ENCODE measurements at regions not wholly inside any gene's neighbourhood (a gene's known extent, or its start where the extent isn't known, plus 50 kb on each side); places are given as distances from the start of the nearest gene placed in this dataset.

GRCh38 chr17:17412326-17412725 lies 64.5 kb upstream of the MED9 start:
- no peak for DNase-seq (ENCODE audit: low spot score)
- H3K27me3 ChIP-seq (ENCODE audit: control insufficient read depth in 4 of 4, insufficient read depth in 4 of 4, low read length in 3 of 4) = no peaks in the 10 kb centered on the region
- no peaks in the 10 kb centered on the region for H3K9me3 ChIP-seq (ENCODE audit: control insufficient read depth in 4 of 4, low read length in 3 of 4)
- WGBS = 76% methylated on average over 4 of the region's 4 CpGs
- TF ChIP-seq CTCF (IDR thresholded peaks at IDR 0.05; ENCODE audit: low read depth, low read length, missing input control) (no peak), HNF4G (IDR thresholded peaks at IDR 0.05) (no peak), RAD21 (IDR thresholded peaks at IDR 0.05) (no peak), GABPA (IDR thresholded peaks at IDR 0.05 in 1 of 2, conservative IDR thresholded peaks at IDR 0.05 in 1 of 2) (no peak), ATF3 (IDR thresholded peaks at IDR 0.05) (no peak)
- H3K36me3 ChIP-seq (ENCODE audit: control insufficient read depth in 4 of 4, insufficient read depth in 3 of 4, low read depth in 1 of 4, low read length in 3 of 4) = no peaks in the 10 kb centered on the region
- H3K4me1 ChIP-seq (ENCODE audit: control insufficient read depth in 4 of 4, insufficient read depth in 4 of 4, low read length in 3 of 4) = peaks cover 0 to 8% (median 4%) of the 10 kb centered on the region in 4 donors
- no peak overlapping the region for H3K27ac ChIP-seq (ENCODE audit: low read depth in 1 of 2, low read length in 2 of 2)
- H3K4me3 ChIP-seq (ENCODE audit: low read depth in 1 of 3, low read length in 3 of 3) = no peak overlapping the region
- H3K9ac ChIP-seq (ENCODE audit: low read depth in 1 of 2, low read length in 2 of 2) = no peak overlapping the region

GRCh38 chr17:17413215-17413792 lies 63.5 kb upstream of the MED9 start:
- H3K9ac ChIP-seq (ENCODE audit: low read depth in 1 of 2, low read length in 2 of 2) = no peak overlapping the region
- no peak for DNase-seq (ENCODE audit: low spot score)
- H3K4me1 ChIP-seq (ENCODE audit: control insufficient read depth in 4 of 4, insufficient read depth in 4 of 4, low read length in 3 of 4) = peaks cover 0 to 8% (median 5%) of the 10 kb centered on the region in 4 donors
- no peak overlapping the region for H3K27ac ChIP-seq (ENCODE audit: low read depth in 1 of 2, low read length in 2 of 2)
- TF ChIP-seq EGR1 (IDR thresholded peaks at IDR 0.05; ENCODE audit: low read depth in 2 of 2) (no peak), NR2F2 (IDR thresholded peaks at IDR 0.05) (no peak), HNF4G (IDR thresholded peaks at IDR 0.05) (no peak), TAF1 (conservative IDR thresholded peaks at IDR 0.05) (no peak), ATF3 (IDR thresholded peaks at IDR 0.05) (no peak), FOXA1 (IDR thresholded peaks at IDR 0.05) (no peak), REST (IDR thresholded peaks at IDR 0.05) (no peak), YY1 (IDR thresholded peaks at IDR 0.05) (no peak), GABPA (IDR thresholded peaks at IDR 0.05 in 1 of 2, conservative IDR thresholded peaks at IDR 0.05 in 1 of 2) (no peak), CTCF (IDR thresholded peaks at IDR 0.05; ENCODE audit: low read depth, low read length, missing input control) (no peak)
- 86% methylated on average over 6 of the region's 6 CpGs for WGBS
- H3K27me3 ChIP-seq (ENCODE audit: control insufficient read depth in 4 of 4, insufficient read depth in 4 of 4, low read length in 3 of 4) = no peaks in the 10 kb centered on the region
- H3K9me3 ChIP-seq (ENCODE audit: control insufficient read depth in 4 of 4, low read length in 3 of 4) = no peaks in the 10 kb centered on the region
- H3K36me3 ChIP-seq (ENCODE audit: control insufficient read depth in 4 of 4, insufficient read depth in 3 of 4, low read depth in 1 of 4, low read length in 3 of 4) = no peaks in the 10 kb centered on the region
- no peak overlapping the region for H3K4me3 ChIP-seq (ENCODE audit: low read depth in 1 of 3, low read length in 3 of 3)
